HG02884 (cell line): ENCODE measurements at regions not wholly inside any gene's neighbourhood (a gene's known extent, or its start where the extent isn't known, plus 50 kb on each side); places are given as distances from the start of the nearest gene placed in this dataset.
"Not testable (repeated sequence)": the region's sequence is repeated elsewhere in the genome, so short reads cannot be mapped to it uniquely, and the experiment has no call there.

Experiments used
- ATAC-seq: cut with Tn5 transposase; IDR thresholded peaks from one replicate; pipeline ENCODE4 v1.9.1; 2021; ENCODE audit warnings: mild to moderate bottlenecking, moderate library complexity; ENCODE audit not compliant: unreplicated experiment

DNA sequence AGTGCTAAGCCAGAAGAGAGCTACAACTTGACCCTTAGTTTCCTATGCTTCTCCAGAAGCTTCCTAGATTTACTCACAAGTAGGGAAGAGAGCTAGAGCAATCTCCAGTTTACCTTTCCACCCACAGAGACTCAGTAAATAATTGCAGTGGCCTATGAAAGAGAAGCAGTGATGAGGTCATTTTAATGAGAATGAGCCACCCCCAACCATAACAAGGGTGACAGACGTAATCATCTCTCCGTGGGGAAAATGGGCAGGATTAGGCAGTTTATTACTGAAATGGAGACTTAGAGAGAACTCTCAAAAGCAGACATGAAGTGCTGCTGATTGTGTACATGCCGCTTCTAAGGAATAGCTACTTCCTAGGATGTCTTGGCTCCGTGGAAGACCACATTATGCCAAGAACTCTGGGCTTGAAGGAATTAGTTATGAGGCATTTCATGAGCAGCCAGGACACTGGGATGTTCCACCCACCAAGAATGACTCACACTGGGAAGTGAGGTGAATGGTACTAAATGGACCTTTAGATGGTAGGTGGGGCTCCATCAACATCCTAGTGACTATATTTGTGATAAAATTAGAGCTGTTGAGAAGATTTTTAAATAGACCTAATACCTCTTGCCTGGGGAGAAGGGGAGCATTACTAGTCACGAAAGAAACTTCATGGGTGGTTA lies 160.9 kb downstream of the EDEM1 start:
- no peak for ATAC-seq

GRCh38 chr3:5349343-5349742 lies 161.8 kb downstream of the EDEM1 start:
- ATAC-seq, result no peak

GRCh38 chr3:5357089-5357488 lies 169.6 kb downstream of the EDEM1 start:
- ATAC-seq, result no peak

DNA sequence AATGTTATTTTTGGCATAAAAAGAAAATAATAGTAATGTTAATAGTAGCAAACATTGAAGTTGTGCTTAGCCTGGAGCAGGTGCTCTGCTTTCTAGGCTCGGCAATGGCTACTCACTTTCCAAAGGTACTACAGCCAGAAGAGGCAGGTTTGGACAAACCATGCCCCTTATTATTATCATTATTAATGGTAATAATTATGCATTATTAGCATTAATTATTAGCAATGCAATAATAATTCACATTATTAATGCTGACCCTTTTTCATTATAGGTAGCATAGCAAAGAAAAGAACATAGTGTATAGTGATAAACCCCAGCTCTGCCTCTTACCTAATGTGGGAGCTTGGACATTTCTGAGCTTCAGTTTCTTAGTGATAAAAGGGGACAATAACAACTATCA lies 171.4 kb downstream of the EDEM1 start:
- no peak for ATAC-seq

GRCh38 chr3:5360453-5360852 lies 172.9 kb downstream of the EDEM1 start:
- ATAC-seq, result no peak

DNA sequence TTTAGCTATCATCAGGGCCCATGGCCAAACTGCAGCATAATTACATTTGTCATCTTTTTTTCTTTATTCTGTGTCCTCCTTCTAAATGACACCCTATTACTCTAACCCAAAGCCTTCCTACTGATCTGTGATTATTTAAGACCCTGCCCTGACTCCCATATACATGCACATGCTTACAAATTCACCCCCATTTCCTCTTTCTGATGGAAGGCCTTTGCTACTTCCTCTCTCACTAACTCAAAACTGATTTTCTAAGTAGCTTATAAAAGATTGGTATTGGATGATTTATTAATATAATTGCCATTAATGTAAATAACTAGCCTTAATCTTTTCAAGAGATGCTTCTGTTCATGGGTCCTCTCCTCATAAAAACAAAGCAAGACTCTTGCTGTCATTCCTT lies 179.2 kb downstream of the EDEM1 start:
- no peak for ATAC-seq

DNA sequence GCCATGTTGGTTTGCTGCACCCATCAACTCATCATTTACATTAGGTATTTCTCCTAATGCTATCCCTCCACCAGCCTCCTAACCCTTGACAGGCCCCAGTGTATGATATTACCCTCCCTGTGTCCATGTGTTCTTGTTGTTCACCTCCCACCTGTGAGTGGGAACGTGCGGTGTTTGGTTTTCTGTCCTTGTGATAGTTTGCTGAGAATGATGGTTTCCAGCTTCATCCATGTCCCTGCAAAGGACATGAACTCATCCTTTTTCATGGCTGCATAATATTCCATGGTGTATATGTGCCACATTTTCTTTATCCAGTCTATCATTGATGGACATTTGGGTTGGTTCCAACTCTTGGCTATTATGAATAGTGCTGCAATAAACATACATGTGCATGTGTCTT lies 184.0 kb downstream of the EDEM1 start:
- not testable (repeated sequence) for ATAC-seq

DNA sequence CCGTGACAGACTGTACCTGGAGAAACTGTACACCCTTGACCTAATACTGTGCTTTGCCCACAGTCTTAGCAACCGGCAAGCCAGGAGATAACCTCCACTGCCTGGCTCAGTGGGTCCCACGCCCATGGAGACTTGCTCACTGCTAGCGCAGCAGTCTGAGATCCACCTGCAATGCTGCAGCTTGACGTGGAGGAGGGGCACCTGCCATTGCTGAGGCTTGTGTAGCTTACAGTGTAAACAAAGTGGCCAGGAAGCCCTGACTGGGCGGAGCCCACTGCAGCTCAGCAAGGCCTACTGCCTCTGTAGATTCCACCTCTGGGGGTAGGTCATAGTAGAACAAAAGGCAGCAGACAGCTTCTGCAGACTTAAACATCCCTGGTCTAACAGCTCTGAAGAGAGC lies 189.3 kb downstream of the EDEM1 start:
- no peak for ATAC-seq

DNA sequence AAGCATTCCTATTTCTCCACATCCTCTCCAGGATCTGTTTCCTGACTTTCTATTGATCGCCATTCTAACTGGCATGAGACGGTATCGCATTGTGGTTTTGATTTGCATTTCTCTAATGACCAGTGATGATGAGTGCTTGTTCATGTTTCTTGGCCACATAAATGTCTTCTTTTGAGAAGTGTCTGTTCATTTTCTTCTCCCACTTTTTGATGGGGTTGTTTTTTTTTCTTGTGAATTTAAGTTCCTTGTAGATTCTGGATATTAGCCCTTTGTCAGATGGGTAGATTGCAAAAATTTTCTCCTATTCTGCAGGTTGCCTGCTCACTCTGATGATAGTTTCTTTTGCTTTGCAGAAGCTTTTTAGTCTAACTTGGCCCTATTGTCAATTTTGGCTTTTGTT lies 191.8 kb downstream of the EDEM1 start:
- not testable (repeated sequence) for ATAC-seq

DNA sequence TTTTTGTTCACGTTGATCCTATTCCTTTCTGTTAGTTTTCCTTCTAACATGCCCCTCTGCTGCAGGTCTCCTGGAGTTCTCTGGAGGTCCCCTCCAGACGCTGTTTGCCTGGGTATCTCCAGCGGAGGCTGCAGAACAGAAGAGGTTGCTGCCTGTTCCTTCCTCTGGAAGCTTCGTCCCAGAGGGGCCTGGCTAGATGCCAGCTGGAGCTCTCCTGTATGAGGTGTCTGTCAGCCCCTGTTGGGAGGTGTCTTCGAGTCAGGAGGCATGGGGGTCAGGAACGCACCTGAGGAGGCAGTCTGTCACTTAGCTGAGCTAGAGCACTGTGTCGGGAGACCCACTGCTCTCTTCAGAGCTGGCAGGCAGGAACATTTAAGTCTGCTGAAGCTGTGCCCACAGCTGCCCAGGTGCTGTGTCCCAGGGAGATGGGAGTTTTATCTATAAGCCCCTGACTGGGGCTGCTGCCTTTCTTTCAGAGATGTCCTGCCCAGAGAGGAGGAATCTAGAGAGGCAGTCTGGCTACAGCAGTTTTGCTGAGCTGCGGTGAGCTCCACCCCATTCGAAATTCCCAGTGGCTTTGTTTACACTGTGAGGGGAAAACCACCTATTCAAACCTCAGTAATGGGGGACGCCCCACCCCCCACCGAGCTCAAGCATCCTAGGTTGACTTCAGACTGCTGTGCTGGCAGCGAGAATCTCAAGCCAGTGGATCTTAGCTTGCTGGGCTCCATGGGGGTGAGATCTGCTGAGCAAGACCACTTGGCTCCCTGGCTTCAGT lies 196.2 kb downstream of the EDEM1 start:
- ATAC-seq, result not testable (repeated sequence)

DNA sequence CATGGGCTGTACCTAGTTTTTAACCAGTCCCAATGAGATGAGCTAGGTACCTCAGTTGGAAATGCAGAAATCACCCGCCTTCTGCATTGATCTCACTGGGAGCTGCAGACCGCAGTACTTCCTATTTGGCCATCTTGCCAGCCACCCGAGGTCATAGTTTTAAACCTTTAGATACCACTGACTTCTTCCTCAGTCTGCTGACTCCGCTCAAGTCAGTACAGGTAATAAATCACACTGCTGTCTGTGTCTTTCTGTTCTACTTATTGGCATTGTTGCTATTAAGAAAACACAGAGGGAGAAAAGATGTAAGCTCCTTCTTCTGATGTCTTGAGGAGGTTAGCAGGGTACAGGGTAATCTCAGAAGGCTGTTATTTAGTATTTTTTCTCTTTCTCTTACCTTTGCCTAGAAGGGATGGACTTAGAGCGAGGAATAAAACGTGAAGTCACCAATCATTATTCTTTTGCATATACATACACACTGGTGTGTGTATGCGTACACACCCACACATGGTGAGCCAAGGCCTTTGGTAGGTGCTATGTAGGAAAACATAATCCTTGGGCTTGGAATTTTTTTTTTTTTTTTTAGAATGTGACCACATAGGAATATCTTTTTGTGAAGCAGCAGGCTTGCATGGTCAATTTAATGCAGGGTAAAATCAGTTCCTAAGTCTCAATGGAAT lies 197.2 kb downstream of the EDEM1 start:
- no peak for ATAC-seq

DNA sequence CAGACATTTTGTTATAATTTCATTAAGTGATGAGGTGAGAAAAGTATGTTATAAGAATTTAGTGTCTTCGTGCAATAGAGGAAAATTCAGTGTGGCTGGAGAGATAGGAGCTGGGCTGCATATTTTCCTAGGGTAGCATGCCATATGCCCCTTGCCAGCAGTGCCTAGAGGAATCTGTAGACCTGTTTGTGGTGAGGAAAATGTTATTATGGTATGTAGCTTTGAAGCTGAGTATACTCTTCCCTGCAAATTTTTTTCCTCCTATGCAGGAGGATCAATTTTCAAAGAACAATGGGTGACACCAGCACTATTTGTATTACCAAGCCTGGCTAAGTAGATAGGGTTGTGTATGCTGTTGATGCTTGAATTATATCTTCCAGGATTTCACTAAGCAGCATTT lies 200.6 kb downstream of the EDEM1 start:
- ATAC-seq, result no peak

DNA sequence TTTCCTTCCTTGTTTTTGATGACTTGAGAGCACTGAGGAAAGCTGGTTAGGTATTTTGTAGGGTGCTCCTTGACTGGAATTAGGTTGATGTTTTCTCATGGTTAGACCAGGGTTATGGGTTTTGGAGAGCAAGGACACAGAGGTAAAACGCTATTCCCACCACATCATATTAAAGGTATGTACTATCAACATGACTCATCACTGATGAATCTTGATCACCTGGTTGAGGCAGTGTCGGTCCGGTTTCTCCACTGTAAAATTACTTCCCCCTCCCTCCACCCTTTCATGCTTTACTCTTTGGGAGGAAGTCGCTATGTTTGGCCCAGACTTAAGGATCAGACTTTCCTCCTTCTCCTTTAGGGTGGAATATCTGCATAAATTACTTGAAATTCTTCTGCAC lies 201.6 kb downstream of the EDEM1 start:
- ATAC-seq, result no peak

- ATAC-seq, result peak; percentile 73
These were observed 202.7 kb downstream of the EDEM1 start for GRCh38 chr3:5390221-5390620.

GRCh38 chr3:5390936-5391625 lies 203.6 kb downstream of the EDEM1 start:
- ATAC-seq, result no peak

DNA sequence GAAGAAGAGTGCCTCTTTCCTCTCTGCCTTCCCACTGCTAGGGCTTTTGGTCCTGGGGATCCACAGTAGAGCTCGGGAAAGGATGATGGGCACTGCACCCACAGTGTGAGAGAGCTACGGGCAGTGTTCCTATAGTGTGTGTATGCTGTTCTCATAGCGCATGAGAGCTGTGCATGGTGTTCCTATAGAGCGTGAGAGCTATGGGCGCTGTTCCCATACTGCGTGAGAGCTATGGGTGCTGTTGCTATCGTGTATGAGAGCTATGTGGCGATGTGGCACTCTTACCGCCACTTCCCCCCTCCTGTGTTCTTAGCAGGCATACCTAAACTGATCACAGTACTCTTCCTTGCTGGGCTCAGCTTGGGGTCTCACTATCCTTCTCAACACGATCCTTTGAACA lies 213.5 kb downstream of the EDEM1 start:
- no peak for ATAC-seq

- ATAC-seq, result no peak
These were observed 217.2 kb downstream of the EDEM1 start for GRCh38 chr3:5404718-5405117.

GRCh38 chr3:5411786-5412185 lies 224.3 kb downstream of the EDEM1 start:
- ATAC-seq, result no peak

GRCh38 chr3:5423076-5423475 lies 235.6 kb downstream of the EDEM1 start:
- no peak for ATAC-seq

- no peak for ATAC-seq
These were observed 236.0 kb downstream of the EDEM1 start for GRCh38 chr3:5423523-5423922.

- ATAC-seq, result no peak
These were observed 237.9 kb downstream of the EDEM1 start for GRCh38 chr3:5425371-5425770.
